Lung (tissue), 11 donors: ENCODE measurements at regions not wholly inside any gene's neighbourhood (a gene's known extent, or its start where the extent isn't known, plus 50 kb on each side); places are given as distances from the start of the nearest gene placed in this dataset.
A peak's percentile ranks its signal among the peaks of the same experiment; 100 is the strongest.

ENCODE experiments used
- ATAC-seq: fragments of 200-7000 bp; cut with Tn5 transposase; one replicate; pipeline ENCODE4 v1.9.1; 2020; ENCODE audit warnings: moderate number of reproducible peaks; ENCODE audit not compliant: insufficient read depth, low FRiP score
- DNase-seq, 3 donors: peaks; one replicate each; pipeline ENCODE4 v3.0.0-alpha.2; 2013 to 2017
- H3K27ac ChIP-seq, 2 donors: one replicate each; pipeline ENCODE4 v1.5.1; 2013; ENCODE audit warnings: mild to moderate bottlenecking in 2 of 2, moderate library complexity in 2 of 2, control low read depth in 1 of 2, inconsistent platforms in 1 of 2, low read depth in 1 of 2, low read length in 1 of 2
- H3K27me3 ChIP-seq, 3 donors: one replicate each; pipeline ENCODE4 v1.5.1; 2013; ENCODE audit warnings: low read length in 2 of 3; ENCODE audit not compliant: control insufficient read depth in 3 of 3, insufficient read depth in 3 of 3
- H3K36me3 ChIP-seq, 4 donors: one replicate each; pipeline ENCODE4 v1.5.1; 2013; ENCODE audit warnings: low read length in 4 of 4, mild to moderate bottlenecking in 1 of 4, moderate library complexity in 1 of 4; ENCODE audit not compliant: control insufficient read depth in 4 of 4, insufficient read depth in 4 of 4
- H3K4me1 ChIP-seq, 5 donors: one replicate each; pipeline ENCODE4 v1.5.1; 2013; ENCODE audit warnings: low read length in 5 of 5, mild to moderate bottlenecking in 2 of 5, moderate library complexity in 1 of 5; ENCODE audit not compliant: control insufficient read depth in 5 of 5, insufficient read depth in 5 of 5
- H3K4me3 ChIP-seq: one replicate; pipeline ENCODE4 v1.5.1; 2013; ENCODE audit warnings: mild to moderate bottlenecking, control low read depth, moderate library complexity
- H3K9ac ChIP-seq, 2 donors: one replicate each; pipeline ENCODE4 v1.5.1; 2013; ENCODE audit warnings: low read length in 2 of 2, control low read depth in 1 of 2; ENCODE audit not compliant: insufficient read depth in 1 of 2
- H3K9me3 ChIP-seq, 4 donors: one replicate each; pipeline ENCODE4 v1.5.1; 2013; ENCODE audit warnings: low read length in 3 of 4, mild to moderate bottlenecking in 1 of 4, moderate library complexity in 1 of 4; ENCODE audit not compliant: control insufficient read depth in 4 of 4, insufficient read depth in 3 of 4
- WGBS, 2 donors: extraction: QIAGEN DNeasy Blood & Tissue Kit; methylation state at CpG; one replicate each; pipeline ENCODE4 v1.1.7; 2013; 5-methylcytosine and 5-hydroxymethylcytosine counted together
- TF ChIP-seq, protein P1 (sequence below): IDR thresholded peaks from 2 replicates; pipeline ENCODE4 v1.5.1; 2012; ENCODE audit warnings: mild to moderate bottlenecking; ENCODE audit errors: control extremely low read depth, extremely low read depth
- donor health status: control.
- donor health status: control.
- donor health status: Bipolar disorder and iron deficiency.
- donor health status: healthy.
- donor health status: DM: yes; HTN: yes; CAD: no.

DNA sequence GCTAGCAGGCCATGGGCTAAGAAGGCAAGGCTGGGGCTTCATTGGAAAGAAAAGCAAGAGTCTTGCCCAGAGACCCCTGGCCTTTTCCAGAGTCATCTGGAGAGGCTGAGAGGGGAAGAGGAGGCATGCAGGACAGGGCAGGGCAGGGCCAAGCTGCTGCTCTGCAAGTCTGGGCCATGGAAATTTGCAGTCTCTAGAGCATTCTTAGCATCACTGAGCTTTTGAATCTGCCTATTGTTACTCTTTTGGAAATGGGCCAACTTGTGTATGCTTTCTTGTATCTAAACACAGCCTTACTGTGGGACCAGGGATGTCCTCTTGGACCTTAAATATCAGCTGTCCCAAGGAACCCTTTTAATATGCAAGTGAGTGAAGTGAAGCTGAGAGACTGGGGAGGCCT is 560.5 kb downstream of the MID1IP1 start:
- no peak for ATAC-seq
- TF ChIP-seq, protein P1, sequence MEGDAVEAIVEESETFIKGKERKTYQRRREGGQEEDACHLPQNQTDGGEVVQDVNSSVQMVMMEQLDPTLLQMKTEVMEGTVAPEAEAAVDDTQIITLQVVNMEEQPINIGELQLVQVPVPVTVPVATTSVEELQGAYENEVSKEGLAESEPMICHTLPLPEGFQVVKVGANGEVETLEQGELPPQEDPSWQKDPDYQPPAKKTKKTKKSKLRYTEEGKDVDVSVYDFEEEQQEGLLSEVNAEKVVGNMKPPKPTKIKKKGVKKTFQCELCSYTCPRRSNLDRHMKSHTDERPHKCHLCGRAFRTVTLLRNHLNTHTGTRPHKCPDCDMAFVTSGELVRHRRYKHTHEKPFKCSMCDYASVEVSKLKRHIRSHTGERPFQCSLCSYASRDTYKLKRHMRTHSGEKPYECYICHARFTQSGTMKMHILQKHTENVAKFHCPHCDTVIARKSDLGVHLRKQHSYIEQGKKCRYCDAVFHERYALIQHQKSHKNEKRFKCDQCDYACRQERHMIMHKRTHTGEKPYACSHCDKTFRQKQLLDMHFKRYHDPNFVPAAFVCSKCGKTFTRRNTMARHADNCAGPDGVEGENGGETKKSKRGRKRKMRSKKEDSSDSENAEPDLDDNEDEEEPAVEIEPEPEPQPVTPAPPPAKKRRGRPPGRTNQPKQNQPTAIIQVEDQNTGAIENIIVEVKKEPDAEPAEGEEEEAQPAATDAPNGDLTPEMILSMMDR, result no peak
- no peak overlapping the region for H3K4me3 ChIP-seq
- H3K4me1 ChIP-seq, result no peaks in the 10 kb centered on the region
- H3K27ac ChIP-seq, result no peak overlapping the region
- peaks cover 5 to 30% (median 7%) of the 10 kb centered on the region in 3 donors for H3K27me3 ChIP-seq
- DNase-seq, result no peak
- H3K36me3 ChIP-seq, result no peaks in the 10 kb centered on the region
- peaks cover 0 to 4% (median 0%) of the 10 kb centered on the region in 4 donors for H3K9me3 ChIP-seq
- H3K9ac ChIP-seq, result no peak overlapping the region

DNA sequence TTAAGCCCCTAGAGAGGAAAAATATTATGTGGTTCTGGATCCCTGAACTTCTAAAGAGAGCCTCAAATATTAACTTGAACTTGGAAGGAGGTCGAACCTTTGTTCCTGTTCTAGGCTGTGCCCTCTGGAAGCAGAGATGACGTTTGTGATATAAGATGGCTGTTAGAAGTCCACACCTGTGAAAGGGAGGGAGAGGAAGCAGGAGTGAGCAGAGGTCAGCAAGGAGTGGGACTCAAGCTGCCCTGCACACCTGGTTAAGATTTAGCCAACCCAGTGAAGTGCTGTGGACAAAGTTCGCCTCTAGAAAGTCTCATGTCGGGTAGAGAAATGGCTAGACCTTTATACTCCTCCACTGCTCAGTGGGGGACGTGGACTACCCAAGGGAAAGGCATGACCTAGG is 566.2 kb downstream of the MID1IP1 start:
- Histone ChIP-seq H3K27ac (no peak overlapping the region), H3K4me3 (no peak overlapping the region), H3K9ac (no peak overlapping the region), H3K9me3 (no peaks in the 10 kb centered on the region), H3K36me3 (no peaks in the 10 kb centered on the region), H3K27me3 (peaks cover 3 to 20% (median 13%) of the 10 kb centered on the region in 3 donors), H3K4me1 (no peaks in the 10 kb centered on the region)
- TF ChIP-seq, protein P1, result no peak
- ATAC-seq, result no peak
- DNase-seq, result no peak
- WGBS, 2 donors, result 69 to 85% methylated on average over 5 of the region's 5 CpGs

DNA sequence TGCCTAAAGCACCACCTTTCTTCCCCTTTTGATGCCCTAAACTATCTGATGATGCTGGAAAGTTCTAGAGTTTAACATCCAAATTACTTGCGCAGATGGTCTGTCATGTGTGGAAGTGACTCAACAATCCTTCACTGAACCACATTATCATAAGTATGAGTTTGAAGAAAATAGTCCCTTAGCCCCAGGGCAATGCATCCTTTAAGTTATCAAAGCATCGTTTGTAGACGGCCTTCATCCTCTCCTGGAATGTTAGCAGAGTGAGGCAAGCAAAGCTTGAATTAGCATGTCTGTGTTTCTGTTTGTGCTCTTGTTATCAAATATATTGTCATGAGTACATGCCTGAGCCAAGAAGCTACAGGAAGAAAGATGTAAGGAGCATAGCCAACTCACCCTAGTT is 570.9 kb downstream of the MID1IP1 start:
- Histone ChIP-seq H3K9ac (no peak overlapping the region), H3K36me3 (no peaks in the 10 kb centered on the region), H3K4me3 (no peak overlapping the region), H3K27ac (no peak overlapping the region), H3K27me3 (peaks cover 3 to 21% (median 11%) of the 10 kb centered on the region in 3 donors), H3K9me3 (peaks cover 0 to 2% (median 0%) of the 10 kb centered on the region in 4 donors), H3K4me1 (no peaks in the 10 kb centered on the region)
- TF ChIP-seq, protein P1, result no peak
- no peak for ATAC-seq
- DNase-seq, result peak in 1 of 3 donors; percentile 13
- 84 to 86% methylated on average over 3 of the region's 3 CpGs for WGBS, 2 donors

DNA sequence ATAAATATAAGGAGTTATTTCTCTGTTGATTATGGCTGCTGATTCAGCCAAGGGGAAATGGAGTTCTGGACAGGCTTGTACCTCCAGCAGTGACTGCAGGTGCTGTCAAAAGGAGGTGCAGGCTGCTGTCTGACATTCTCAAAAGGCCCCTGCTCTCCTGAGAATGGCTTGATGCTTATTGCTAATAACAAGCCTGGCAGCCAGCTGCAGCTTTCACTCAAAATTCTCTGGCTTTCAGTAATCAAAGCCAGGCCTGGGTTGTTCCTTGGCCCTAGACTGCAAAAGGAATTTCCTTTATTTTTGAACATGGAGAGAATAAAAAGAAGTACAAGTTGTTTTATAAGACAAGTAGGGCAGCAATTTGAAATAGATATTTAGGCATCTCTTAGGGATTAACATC is 575.9 kb downstream of the MID1IP1 start:
- Histone ChIP-seq H3K4me1 (peaks cover 0 to 10% (median 0%) of the 10 kb centered on the region in 5 donors), H3K9ac (no peak overlapping the region), H3K36me3 (no peaks in the 10 kb centered on the region), H3K4me3 (no peak overlapping the region), H3K9me3 (peaks cover 0 to 5% (median 0%) of the 10 kb centered on the region in 4 donors), H3K27ac (no peak overlapping the region), H3K27me3 (peaks cover 0 to 13% (median 12%) of the 10 kb centered on the region in 3 donors)
- TF ChIP-seq, protein P1, result no peak
- no peak for DNase-seq
- ATAC-seq, result no peak
